ENCODE measurements at regions not wholly inside any gene's neighbourhood (a gene's known extent, or its start where the extent isn't known, plus 50 kb on each side); places are given as distances from the start of the nearest gene placed in this dataset.

- Histone ChIP-seq H3K79me2 (ENCODE audit: control insufficient read depth, low read length) (no peaks in the 10 kb centered on the region), H3K9me2 (replicated peaks; ENCODE audit: control insufficient read depth, low read length) (no peaks in the 10 kb centered on the region), H3K27me3 (ENCODE audit: control insufficient read depth, low read length) (no peaks in the 10 kb centered on the region), H3K4me2 (ENCODE audit: low read length) (no peak overlapping the region), H4K20me1 (ENCODE audit: control insufficient read depth, insufficient read depth, low read depth, low read length) (no peaks in the 10 kb centered on the region), H3F3A (ENCODE audit: control insufficient read depth, insufficient read depth) (peaks cover 4% of the 10 kb centered on the region), H3K4me1 (ENCODE audit: control insufficient read depth, low read length) (peaks cover 70% of the 10 kb centered on the region), H3K9me3 (ENCODE audit: control insufficient read depth, insufficient read depth, low read length) (no peaks in the 10 kb centered on the region), H3K27ac (ENCODE audit: low read depth, low read length) (no peak overlapping the region), H3K4me3 (ENCODE audit: low read length) (no peak overlapping the region), H3K36me3 (ENCODE audit: control insufficient read depth, low read length) (no peaks in the 10 kb centered on the region)
- no peak for TF ChIP-seq EZH2phosphoT487 (IDR thresholded peaks at IDR 0.05; ENCODE audit: borderline replicate concordance, low read length)
- no peak for TF ChIP-seq CTCF (IDR thresholded peaks at IDR 0.05; ENCODE audit: low read depth, low read length, poor library complexity, severe bottlenecking)
Observed at GRCh38 chr10:131764929-131765328, 135.9 kb upstream of the PPP2R2D start.

- H3K4me2 ChIP-seq (ENCODE audit: low read length) = peak overlapping the region; percentile 15; the same call in 1 of the 2 replicates
- H3F3A ChIP-seq (ENCODE audit: control insufficient read depth, insufficient read depth) = peaks cover 4% of the 10 kb centered on the region
- no peaks in the 10 kb centered on the region for H3K9me2 ChIP-seq (replicated peaks; ENCODE audit: control insufficient read depth, low read length)
- TF ChIP-seq EZH2phosphoT487 (IDR thresholded peaks at IDR 0.05; ENCODE audit: borderline replicate concordance, low read length) = no peak
- no peak for TF ChIP-seq CTCF (IDR thresholded peaks at IDR 0.05; ENCODE audit: low read depth, low read length, poor library complexity, severe bottlenecking)
- no peak overlapping the region for H3K4me3 ChIP-seq (ENCODE audit: low read length)
- peaks cover 58% of the 10 kb centered on the region for H3K4me1 ChIP-seq (ENCODE audit: control insufficient read depth, low read length)
- no peaks in the 10 kb centered on the region for H3K79me2 ChIP-seq (ENCODE audit: control insufficient read depth, low read length)
- no peak overlapping the region for H3K27ac ChIP-seq (ENCODE audit: low read depth, low read length)
- H3K27me3 ChIP-seq (ENCODE audit: control insufficient read depth, low read length) = no peaks in the 10 kb centered on the region
- no peaks in the 10 kb centered on the region for H3K36me3 ChIP-seq (ENCODE audit: control insufficient read depth, low read length)
- no peaks in the 10 kb centered on the region for H3K9me3 ChIP-seq (ENCODE audit: control insufficient read depth, insufficient read depth, low read length)
- H4K20me1 ChIP-seq (ENCODE audit: control insufficient read depth, insufficient read depth, low read depth, low read length) = no peaks in the 10 kb centered on the region
Observed at GRCh38 chr10:131766096-131766495, 134.7 kb upstream of the PPP2R2D start.

GRCh38 chr10:131767716-131768115, 133.1 kb upstream of the PPP2R2D start:
- H4K20me1 ChIP-seq (ENCODE audit: control insufficient read depth, insufficient read depth, low read depth, low read length) = no peaks in the 10 kb centered on the region

More at GRCh38 chr10:131767716-131768115, 133.1 kb upstream of the PPP2R2D start:
- no peak for TF ChIP-seq EZH2phosphoT487 (IDR thresholded peaks at IDR 0.05; ENCODE audit: borderline replicate concordance, low read length)
- TF ChIP-seq CTCF (IDR thresholded peaks at IDR 0.05; ENCODE audit: low read depth, low read length, poor library complexity, severe bottlenecking) = no peak
- Histone ChIP-seq H3K4me3 (ENCODE audit: low read length) (no peak overlapping the region), H3K9me2 (replicated peaks; ENCODE audit: control insufficient read depth, low read length) (no peaks in the 10 kb centered on the region), H3K27me3 (ENCODE audit: control insufficient read depth, low read length) (no peaks in the 10 kb centered on the region), H3F3A (ENCODE audit: control insufficient read depth, insufficient read depth) (no peaks in the 10 kb centered on the region; the same call in 1 of the 2 replicates), H3K9me3 (ENCODE audit: control insufficient read depth, insufficient read depth, low read length) (no peaks in the 10 kb centered on the region), H3K27ac (ENCODE audit: low read depth, low read length) (no peak overlapping the region), H3K4me2 (ENCODE audit: low read length) (no peak overlapping the region), H3K36me3 (ENCODE audit: control insufficient read depth, low read length) (no peaks in the 10 kb centered on the region), H3K79me2 (ENCODE audit: control insufficient read depth, low read length) (no peaks in the 10 kb centered on the region), H3K4me1 (ENCODE audit: control insufficient read depth, low read length) (peaks cover 42% of the 10 kb centered on the region)

Measured in DOHH2 (cell line).